ENCODE measurements at regions not wholly inside any gene's neighbourhood (a gene's known extent, or its start where the extent isn't known, plus 50 kb on each side); places are given as distances from the start of the nearest gene placed in this dataset.

- TF ChIP-seq RELB (IDR thresholded peaks at IDR 0.05; ENCODE audit: low read depth) (no peak), EZH2 (IDR thresholded peaks at IDR 0.05; ENCODE audit: borderline replicate concordance, control insufficient read depth, low read depth, low read length) (no peak), EGR1 (IDR thresholded peaks at IDR 0.05; ENCODE audit: borderline replicate concordance in 1 of 2, low read depth in 2 of 2, low read length in 2 of 2) (no peak), CBFB (IDR thresholded peaks at IDR 0.05; ENCODE audit: low read depth) (no peak), BCL3 (IDR thresholded peaks at IDR 0.05; ENCODE audit: borderline replicate concordance, insufficient read depth, low read depth, low read length, poor library complexity, severe bottlenecking) (no peak), KDM1A (IDR thresholded peaks at IDR 0.05; ENCODE audit: borderline replicate concordance) (no peak), SREBF2 (IDR thresholded peaks at IDR 0.05; ENCODE audit: low read length) (no peak)
Observed at GRCh38 chr3:152998591-152998990, 163.4 kb upstream of the RAP2B start (continued).

GRCh38 chr3:153000325-153000724, 161.7 kb upstream of the RAP2B start:
- no peak for ATAC-seq
- TF ChIP-seq ZNF274 (IDR thresholded peaks at IDR 0.05; ENCODE audit: insufficient read depth, insufficient read length), result no peak
- no peak for TF ChIP-seq CBFB (IDR thresholded peaks at IDR 0.05; ENCODE audit: low read depth)
- no peak for TF ChIP-seq STAT3 (IDR thresholded peaks at IDR 0.05; ENCODE audit: low read depth, low read length)
- no peak for TF ChIP-seq SIN3A (IDR thresholded peaks at IDR 0.05; ENCODE audit: low read depth, low read length)
- no peak for TF ChIP-seq SREBF1 (IDR thresholded peaks at IDR 0.05; ENCODE audit: low read length)
- TF ChIP-seq, protein P1, sequence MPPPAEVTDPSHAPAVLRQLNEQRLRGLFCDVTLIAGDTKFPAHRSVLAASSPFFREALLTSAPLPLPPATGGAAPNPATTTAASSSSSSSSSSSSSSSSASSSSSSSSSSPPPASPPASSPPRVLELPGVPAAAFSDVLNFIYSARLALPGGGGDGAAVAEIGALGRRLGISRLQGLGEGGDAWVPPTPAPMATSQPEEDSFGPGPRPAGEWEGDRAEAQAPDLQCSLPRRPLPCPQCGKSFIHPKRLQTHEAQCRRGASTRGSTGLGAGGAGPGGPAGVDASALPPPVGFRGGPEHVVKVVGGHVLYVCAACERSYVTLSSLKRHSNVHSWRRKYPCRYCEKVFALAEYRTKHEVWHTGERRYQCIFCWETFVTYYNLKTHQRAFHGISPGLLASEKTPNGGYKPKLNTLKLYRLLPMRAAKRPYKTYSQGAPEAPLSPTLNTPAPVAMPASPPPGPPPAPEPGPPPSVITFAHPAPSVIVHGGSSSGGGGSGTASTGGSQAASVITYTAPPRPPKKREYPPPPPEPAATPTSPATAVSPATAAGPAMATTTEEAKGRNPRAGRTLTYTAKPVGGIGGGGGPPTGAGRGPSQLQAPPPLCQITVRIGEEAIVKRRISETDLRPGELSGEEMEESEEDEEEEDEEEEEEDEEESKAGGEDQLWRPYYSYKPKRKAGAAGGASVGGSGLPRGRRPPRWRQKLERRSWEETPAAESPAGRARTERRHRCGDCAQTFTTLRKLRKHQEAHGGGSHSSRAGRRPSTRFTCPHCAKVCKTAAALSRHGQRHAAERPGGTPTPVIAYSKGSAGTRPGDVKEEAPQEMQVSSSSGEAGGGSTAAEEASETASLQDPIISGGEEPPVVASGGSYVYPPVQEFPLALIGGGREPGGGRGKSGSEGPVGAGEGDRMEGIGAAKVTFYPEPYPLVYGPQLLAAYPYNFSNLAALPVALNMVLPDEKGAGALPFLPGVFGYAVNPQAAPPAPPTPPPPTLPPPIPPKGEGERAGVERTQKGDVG (CRISPR knock-in tag; IDR thresholded peaks at IDR 0.05), result no peak
- TF ChIP-seq SUPT20H (IDR thresholded peaks at IDR 0.05; ENCODE audit: borderline replicate concordance, control insufficient read depth, low read depth, low read length), result no peak
- TF ChIP-seq MYC (IDR thresholded peaks at IDR 0.05; ENCODE audit: insufficient read depth, insufficient read length, insufficient replicate concordance, low read length, severe bottlenecking), result no peak
- no peak for TF ChIP-seq HCFC1 (IDR thresholded peaks at IDR 0.05; ENCODE audit: low read length)
- TF ChIP-seq NFIC (IDR thresholded peaks at IDR 0.05; ENCODE audit: low read depth, low read length), result no peak
- no peak for TF ChIP-seq SMARCA5 (IDR thresholded peaks at IDR 0.05)

More at GRCh38 chr3:153000325-153000724, 161.7 kb upstream of the RAP2B start:
- in situ Hi-C loops (cut with MboI), result no loop called here
- Histone ChIP-seq H3K27ac (ENCODE audit: control insufficient read depth, insufficient read depth) (no peak overlapping the region), H3K4me2 (ENCODE audit: control insufficient read depth, insufficient read depth) (no peak overlapping the region), H3K36me3 (ENCODE audit: control insufficient read depth in 2 of 2, insufficient read depth in 2 of 2, low read length in 1 of 2) (no peaks in the 10 kb centered on the region), H3K79me2 (ENCODE audit: control insufficient read depth, insufficient read depth, low read length) (no peaks in the 10 kb centered on the region), H3K9me3 (replicated peaks; ENCODE audit: control insufficient read depth, insufficient read depth, low read length) (no peaks in the 10 kb centered on the region), H2AFZ (ENCODE audit: control insufficient read depth, low read depth, low read length) (no peak overlapping the region), H3K9ac (ENCODE audit: control insufficient read depth, insufficient read depth, low read length) (no peak overlapping the region), H4K20me1 (ENCODE audit: control insufficient read depth, insufficient read depth) (no peaks in the 10 kb centered on the region), H3K27me3 (replicated peaks in 1 of 2; ENCODE audit: control insufficient read depth in 2 of 2, insufficient read depth in 2 of 2, low read length in 1 of 2) (no peaks in the 10 kb centered on the region), H3K4me3 (no peak overlapping the region), H3K4me1 (ENCODE audit: control insufficient read depth, insufficient read depth, low read length) (no peaks in the 10 kb centered on the region)
- POLR2A ChIA-PET, result no interaction called here
- intact Hi-C loops (cut with micrococcal nuclease; ENCODE audit: unreplicated experiment), result no loop called here
- DNase-seq (ENCODE audit: low read depth, low spot score) (no peak), FAIRE-seq (no peak)
- SMC1A ChIA-PET (ENCODE audit: uncharacterized antibody, unreplicated experiment), result interaction anchor here (1.1 kb wide), 1 partner anchor 12 kb away, joined by 3 read pairs; no protein-coding TSS in a partner anchor
- 36% methylated on average over 2 of the region's 2 CpGs for WGBS (ENCODE audit: insufficient coverage, insufficient replicate concordance, low lambda C conversion rate, missing lambda C conversion rate)
- CTCF ChIA-PET, result interaction anchor here (1.3 kb wide), 1 partner anchor 16 kb away, joined by 3 read pairs; no protein-coding TSS in a partner anchor
- RAD21 ChIA-PET (ENCODE audit: unreplicated experiment), result no interaction called here
- BruUV-seq (replicated peaks), result no TSS peak

All from GM12878 (cell line).